Body of pancreas (tissue), 4 donors: ENCODE measurements at regions not wholly inside any gene's neighbourhood (a gene's known extent, or its start where the extent isn't known, plus 50 kb on each side); places are given as distances from the start of the nearest gene placed in this dataset.

Source experiments
- ATAC-seq: fragments of 150-250 bp; one replicate; pipeline ENCODE4 v1.9.1; 2016
- DNase-seq, 4 donors: peaks; one replicate each; pipeline ENCODE4 v3.0.0-alpha.2; 2019
- H3K27ac ChIP-seq, 4 donors: fragments of 200-600 bp; sonication (generic); 1 replicate in 3 of 4; 2 replicates in 1 of 4; pipeline versions ENCODE4 v1.5.1 to v1.6.1; 2016 to 2019; ENCODE audit warnings: mild to moderate bottlenecking in 1 of 4, mixed read lengths in 1 of 4, moderate library complexity in 1 of 4
- H3K27me3 ChIP-seq, 2 donors: fragments of 200-600 bp; sonication (generic); one replicate each; pipeline ENCODE4 v1.6.0; 2016; ENCODE audit warnings: mild to moderate bottlenecking in 1 of 2
- H3K36me3 ChIP-seq, 2 donors: fragments of 200-600 bp; sonication (generic); replicated peaks in 1 of 2; 2 replicates each; pipeline ENCODE4 v1.5.1; 2016; ENCODE audit warnings: low read depth in 2 of 2; ENCODE audit not compliant: insufficient read depth in 1 of 2
- H3K4me1 ChIP-seq: fragments of 200-600 bp; sonication (generic); one replicate; pipeline ENCODE4 v1.6.0; 2016
- H3K4me3 ChIP-seq, 2 donors: fragments of 200-600 bp; sonication (generic); 1 replicate in 1 of 2; 2 replicates in 1 of 2; pipeline ENCODE4 v1.5.1; 2016 to 2019
- H3K9me3 ChIP-seq, 3 donors: fragments of 200-600 bp; sonication (generic); 1 replicate in 2 of 3; 2 replicates in 1 of 3; pipeline ENCODE4 v1.5.1; 2016
- POLR2A ChIP-seq, 3 donors: fragments of 450-650 bp; IDR thresholded peaks; one replicate each; pipeline ENCODE4 v1.6.1; 2016; ENCODE audit warnings: antibody characterized with exemption in 3 of 3, mild to moderate bottlenecking in 2 of 3
- WGBS, 2 donors: methylation state at CpG; one replicate each; pipeline ENCODE4 v1.1.5; 2017; 5-methylcytosine and 5-hydroxymethylcytosine counted together
- intact Hi-C: fragments of 100-400 bp; cut with DNase I; formaldehyde crosslinking; loops from one replicate; pipeline ENCODE4 v1.15.1; 2023
- TF ChIP-seq, protein P1 (sequence below), 7 experiments: fragments of 450-650 bp in 4 of 7; fragments of 200-600 bp in 3 of 7; sonication (generic) in 3 of 7; IDR thresholded peaks; one replicate each; pipeline ENCODE4 v1.5.1; 2016 to 2019; ENCODE audit warnings: antibody characterized with exemption in 7 of 7

DNA sequence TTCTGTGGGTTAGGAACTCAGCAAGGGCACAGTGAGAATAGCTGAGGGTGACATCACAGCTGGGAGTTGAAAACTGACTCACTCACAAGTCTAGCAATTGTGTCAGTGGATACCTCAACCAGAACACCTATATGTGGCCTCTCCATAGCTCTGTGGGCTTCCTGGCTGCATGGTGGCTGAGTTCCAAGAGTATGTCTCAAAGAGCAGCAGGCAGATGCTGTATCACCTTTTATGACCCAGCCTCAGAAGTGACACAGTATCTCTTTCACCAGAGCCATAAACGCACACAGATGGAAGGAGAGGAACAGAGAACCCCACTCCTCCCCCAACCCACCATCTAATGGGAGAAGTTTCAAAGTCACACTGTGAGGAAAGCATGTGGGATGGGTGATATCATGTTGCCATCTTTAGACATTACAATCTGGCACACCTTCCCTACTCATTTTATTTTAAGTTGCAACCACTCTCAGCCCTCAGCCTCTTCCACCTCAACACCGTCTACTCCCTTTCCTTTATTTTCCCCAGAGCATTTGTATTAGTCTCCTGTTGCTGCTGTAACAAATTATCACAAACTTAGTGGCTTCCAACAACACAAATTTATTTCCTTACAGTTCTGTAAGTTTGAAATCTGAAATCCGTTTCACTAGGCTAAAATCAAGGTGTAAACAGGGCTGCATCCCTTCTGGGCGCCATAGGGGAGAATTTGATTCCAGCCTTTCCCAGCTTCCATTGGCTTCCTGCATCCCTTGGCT is 134.6 kb upstream of the SPATS2L start:
- no peak for ATAC-seq
- 69 to 73% methylated on average over 4 of the region's 4 CpGs for WGBS, 2 donors
- DNase-seq = no peak
- Histone ChIP-seq H3K9me3 (no peaks in the 10 kb centered on the region), H3K27me3 (no peaks in the 10 kb centered on the region), H3K4me1 (no peaks in the 10 kb centered on the region), H3K4me3 (no peak overlapping the region), H3K36me3 (no peaks in the 10 kb centered on the region), H3K27ac (no peak overlapping the region)
- intact Hi-C loops = no loop called here
- TF ChIP-seq, protein P1, sequence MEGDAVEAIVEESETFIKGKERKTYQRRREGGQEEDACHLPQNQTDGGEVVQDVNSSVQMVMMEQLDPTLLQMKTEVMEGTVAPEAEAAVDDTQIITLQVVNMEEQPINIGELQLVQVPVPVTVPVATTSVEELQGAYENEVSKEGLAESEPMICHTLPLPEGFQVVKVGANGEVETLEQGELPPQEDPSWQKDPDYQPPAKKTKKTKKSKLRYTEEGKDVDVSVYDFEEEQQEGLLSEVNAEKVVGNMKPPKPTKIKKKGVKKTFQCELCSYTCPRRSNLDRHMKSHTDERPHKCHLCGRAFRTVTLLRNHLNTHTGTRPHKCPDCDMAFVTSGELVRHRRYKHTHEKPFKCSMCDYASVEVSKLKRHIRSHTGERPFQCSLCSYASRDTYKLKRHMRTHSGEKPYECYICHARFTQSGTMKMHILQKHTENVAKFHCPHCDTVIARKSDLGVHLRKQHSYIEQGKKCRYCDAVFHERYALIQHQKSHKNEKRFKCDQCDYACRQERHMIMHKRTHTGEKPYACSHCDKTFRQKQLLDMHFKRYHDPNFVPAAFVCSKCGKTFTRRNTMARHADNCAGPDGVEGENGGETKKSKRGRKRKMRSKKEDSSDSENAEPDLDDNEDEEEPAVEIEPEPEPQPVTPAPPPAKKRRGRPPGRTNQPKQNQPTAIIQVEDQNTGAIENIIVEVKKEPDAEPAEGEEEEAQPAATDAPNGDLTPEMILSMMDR (IDR thresholded peaks at IDR 0.05) = no peak

DNA sequence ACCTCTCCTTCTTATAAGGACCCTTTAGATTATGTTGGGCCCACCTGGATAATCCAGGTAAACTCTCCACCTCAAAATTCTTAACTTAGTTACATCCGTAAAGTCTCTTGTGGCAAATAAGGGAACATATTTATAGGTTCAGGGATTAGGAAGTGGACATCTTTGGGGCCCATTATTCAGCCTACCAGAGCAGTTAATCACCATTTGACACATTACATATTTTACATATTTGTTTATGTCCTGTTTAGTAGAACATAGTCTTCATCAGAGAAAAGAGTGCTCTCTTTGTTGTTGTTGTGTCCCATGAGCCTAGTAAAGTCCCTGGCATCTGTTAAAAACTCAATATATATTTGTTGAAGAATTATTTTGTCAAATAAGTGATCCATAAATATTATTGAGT is 134.0 kb upstream of the SPATS2L start:
- H3K27me3 ChIP-seq = no peaks in the 10 kb centered on the region
- H3K4me3 ChIP-seq = no peak overlapping the region
- 96 to 100% methylated on average over 1 of the region's 1 CpG for WGBS, 2 donors

DNA sequence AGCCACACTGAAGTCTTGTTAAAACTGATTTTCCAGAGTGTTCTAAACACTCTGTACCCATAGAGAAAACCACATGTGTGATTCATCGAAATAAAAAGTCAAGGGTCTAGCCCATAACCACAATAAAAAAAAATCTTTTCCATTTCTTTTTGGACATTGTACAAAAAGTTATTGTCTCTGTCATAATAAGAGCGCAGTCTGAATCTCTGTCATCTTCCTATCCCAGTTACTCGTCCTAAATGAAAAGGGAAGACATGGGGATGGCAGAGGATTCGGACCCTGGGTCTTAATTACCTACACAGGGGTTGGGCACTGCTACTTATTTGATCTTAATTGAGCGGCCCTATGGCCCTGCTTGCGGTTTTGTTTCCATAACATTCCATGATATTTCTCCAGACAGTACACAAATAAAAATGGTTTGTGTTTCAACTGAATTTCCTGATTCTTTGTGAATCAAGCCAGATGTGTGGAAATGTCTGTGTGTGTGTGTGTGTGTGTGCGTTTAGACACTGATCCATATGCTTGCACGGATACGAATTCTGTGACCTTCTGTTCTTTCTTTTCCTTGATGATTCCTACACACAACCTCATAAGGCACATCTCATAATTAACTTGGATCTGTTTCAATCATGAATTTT is 133.4 kb upstream of the SPATS2L start:
- H3K4me1 ChIP-seq = no peaks in the 10 kb centered on the region
- H3K4me3 ChIP-seq = no peak overlapping the region
- DNase-seq (no peak), ATAC-seq (no peak)
- intact Hi-C loops = no loop called here
- H3K36me3 ChIP-seq = no peaks in the 10 kb centered on the region
- H3K27me3 ChIP-seq = no peaks in the 10 kb centered on the region
- WGBS, 2 donors = 80 to 81% methylated on average over 9 of the region's 9 CpGs
- no peak overlapping the region for H3K27ac ChIP-seq
- no peaks in the 10 kb centered on the region for H3K9me3 ChIP-seq
- no peak for TF ChIP-seq POLR2A (IDR thresholded peaks at IDR 0.05)
- TF ChIP-seq, protein P1 (IDR thresholded peaks at IDR 0.05) = no peak

More for the DNA sequence above, 134.0 kb upstream of the SPATS2L start:
- DNase-seq (no peak), ATAC-seq (no peak)
- H3K36me3 ChIP-seq = no peaks in the 10 kb centered on the region
- H3K9me3 ChIP-seq = no peaks in the 10 kb centered on the region
- intact Hi-C loops = no loop called here
- H3K27ac ChIP-seq = no peak overlapping the region
- no peaks in the 10 kb centered on the region for H3K4me1 ChIP-seq
- no peak for TF ChIP-seq POLR2A (IDR thresholded peaks at IDR 0.05)
- TF ChIP-seq, protein P1 (IDR thresholded peaks at IDR 0.05) = no peak

DNA sequence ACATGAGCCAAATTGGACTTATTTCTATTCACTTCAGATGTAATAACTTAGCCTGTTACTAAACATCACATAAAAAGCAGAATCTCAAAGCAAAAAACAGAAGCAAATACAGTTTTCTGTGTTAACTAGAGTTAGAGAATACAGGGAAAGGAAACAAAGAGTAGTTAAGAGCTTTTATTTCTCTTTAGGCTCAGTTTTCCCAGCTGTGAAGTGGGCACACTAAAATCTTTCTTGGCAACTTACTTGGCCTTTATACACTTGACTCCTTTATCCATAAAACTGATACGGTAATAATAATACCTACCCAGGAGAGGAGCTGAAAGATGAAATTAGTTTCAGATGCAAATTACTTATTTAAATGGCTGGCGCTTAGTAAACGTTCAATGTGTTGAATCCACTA is 132.8 kb upstream of the SPATS2L start:
- TF ChIP-seq POLR2A (IDR thresholded peaks at IDR 0.05) = no peak
- TF ChIP-seq, protein P1 (IDR thresholded peaks at IDR 0.05) = no peak
- Histone ChIP-seq H3K9me3 (no peaks in the 10 kb centered on the region), H3K27ac (no peak overlapping the region), H3K4me1 (no peaks in the 10 kb centered on the region), H3K27me3 (no peaks in the 10 kb centered on the region), H3K4me3 (no peak overlapping the region), H3K36me3 (no peaks in the 10 kb centered on the region)
- ATAC-seq (no peak), DNase-seq (no peak)
- intact Hi-C loops = no loop called here
- 86 to 90% methylated on average over 3 of the region's 3 CpGs for WGBS, 2 donors
